GM19372 (cell line): ENCODE measurements at regions not wholly inside any gene's neighbourhood (a gene's known extent, or its start where the extent isn't known, plus 50 kb on each side); places are given as distances from the start of the nearest gene placed in this dataset.

Source experiments
- ATAC-seq: cut with Tn5 transposase; IDR thresholded peaks from one replicate; pipeline ENCODE4 v1.9.1; 2021; ENCODE audit warnings: mild to moderate bottlenecking, low read depth, moderate library complexity; ENCODE audit not compliant: unreplicated experiment

GRCh38 chr21:27586326-27586725 lies 619.4 kb upstream of the ADAMTS5 start:
- no peak for ATAC-seq

DNA sequence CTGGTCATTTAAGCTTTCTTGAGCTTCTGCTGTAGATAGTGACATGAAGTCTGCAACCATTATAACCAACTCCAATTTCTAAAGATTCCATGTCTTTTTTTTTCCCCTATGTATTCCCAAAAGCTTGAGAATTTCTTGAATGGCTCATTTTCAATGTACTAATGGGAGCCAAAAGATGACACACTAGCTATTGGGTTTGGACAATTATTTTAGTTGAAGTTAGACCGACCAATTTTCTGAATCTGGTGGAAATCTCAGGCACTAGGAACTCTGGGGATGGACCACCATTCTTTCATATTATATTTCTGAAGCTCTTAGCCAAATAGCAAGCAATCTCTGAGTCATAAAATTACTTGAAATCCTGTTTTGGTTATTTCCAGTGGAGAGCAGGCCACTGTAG lies 617.4 kb upstream of the ADAMTS5 start:
- no peak for ATAC-seq

DNA sequence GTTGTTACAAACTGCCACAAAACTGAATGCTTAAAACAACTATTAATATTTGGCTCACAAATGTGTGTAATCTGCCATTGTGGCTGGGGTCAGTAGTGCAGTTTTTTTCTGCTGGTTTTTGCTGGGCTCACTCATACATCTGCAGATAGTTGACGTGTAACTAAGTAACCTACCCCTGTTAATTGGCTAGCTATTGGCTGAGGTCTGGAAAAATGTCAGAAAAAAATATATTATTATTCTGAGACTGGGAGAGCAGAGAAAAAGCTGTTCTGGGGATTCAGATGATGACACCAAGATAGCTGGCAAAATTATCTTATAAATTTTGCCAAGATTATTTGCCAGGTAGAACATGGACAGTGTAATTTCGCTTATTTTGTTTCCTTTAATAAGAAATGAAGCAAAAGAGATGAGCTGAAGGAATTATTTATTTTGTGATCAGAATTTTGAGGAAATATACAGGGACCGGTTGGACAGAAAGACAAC lies 616.1 kb upstream of the ADAMTS5 start:
- ATAC-seq: no peak

- no peak for ATAC-seq
Measured at GRCh38 chr21:27582246-27582947, 615.5 kb upstream of the ADAMTS5 start.

- ATAC-seq: no peak
Measured at GRCh38 chr21:27581168-27581567, 614.3 kb upstream of the ADAMTS5 start.

- ATAC-seq: no peak
Measured at GRCh38 chr21:27580276-27580675, 613.4 kb upstream of the ADAMTS5 start.

GRCh38 chr21:27578741-27579265 lies 611.9 kb upstream of the ADAMTS5 start:
- no peak for ATAC-seq

DNA sequence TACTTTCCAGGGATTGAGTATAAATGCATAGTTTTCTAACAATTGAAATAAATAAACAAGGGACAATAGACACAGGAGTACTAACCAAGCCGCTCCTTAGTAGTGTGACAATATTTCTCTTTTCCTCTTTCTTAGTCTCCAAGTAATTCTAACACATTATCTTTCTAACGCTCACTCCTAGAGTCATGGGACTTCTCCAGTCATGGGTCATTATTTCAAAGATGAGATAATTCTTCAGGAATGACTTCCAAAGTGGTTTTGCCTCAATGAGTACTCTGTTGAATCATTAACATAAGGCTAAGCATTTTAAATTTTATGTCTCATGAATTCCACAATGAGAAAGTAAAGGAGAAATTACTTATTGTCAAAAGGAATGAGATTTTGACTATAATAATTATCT lies 605.8 kb upstream of the ADAMTS5 start:
- no peak for ATAC-seq

GRCh38 chr21:27571706-27572105 lies 604.8 kb upstream of the ADAMTS5 start:
- ATAC-seq: no peak

GRCh38 chr21:27570306-27570868 lies 603.5 kb upstream of the ADAMTS5 start:
- ATAC-seq: no peak

- no peak for ATAC-seq
Measured at GRCh38 chr21:27569831-27570230, 602.9 kb upstream of the ADAMTS5 start.

DNA sequence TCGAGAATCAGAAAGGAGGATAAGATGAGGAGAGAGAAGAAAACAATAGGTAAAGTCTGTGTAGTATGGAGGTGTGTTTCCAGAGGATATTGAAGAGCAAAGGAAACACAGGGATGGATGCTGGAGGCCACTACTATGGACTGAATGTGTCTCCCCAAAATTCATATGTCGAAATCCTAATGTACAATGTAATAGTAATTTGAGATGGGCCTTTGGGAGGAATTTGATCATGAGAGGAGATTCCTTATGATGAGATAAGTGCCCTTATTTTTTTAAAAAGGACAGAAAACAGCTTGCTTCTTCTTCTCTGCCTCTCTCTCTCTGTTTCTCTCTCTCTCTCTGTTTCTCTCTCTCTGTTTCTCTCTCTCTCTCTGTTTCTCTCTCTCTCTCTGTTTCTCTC lies 602.2 kb upstream of the ADAMTS5 start:
- no peak for ATAC-seq

- ATAC-seq: no peak
Measured at GRCh38 chr21:27567381-27567780, 600.5 kb upstream of the ADAMTS5 start.

GRCh38 chr21:27566521-27566920 lies 599.6 kb upstream of the ADAMTS5 start:
- no peak for ATAC-seq

GRCh38 chr21:27565364-27565763 lies 598.5 kb upstream of the ADAMTS5 start:
- ATAC-seq: no peak

GRCh38 chr21:27564684-27565301 lies 597.9 kb upstream of the ADAMTS5 start:
- no peak for ATAC-seq

DNA sequence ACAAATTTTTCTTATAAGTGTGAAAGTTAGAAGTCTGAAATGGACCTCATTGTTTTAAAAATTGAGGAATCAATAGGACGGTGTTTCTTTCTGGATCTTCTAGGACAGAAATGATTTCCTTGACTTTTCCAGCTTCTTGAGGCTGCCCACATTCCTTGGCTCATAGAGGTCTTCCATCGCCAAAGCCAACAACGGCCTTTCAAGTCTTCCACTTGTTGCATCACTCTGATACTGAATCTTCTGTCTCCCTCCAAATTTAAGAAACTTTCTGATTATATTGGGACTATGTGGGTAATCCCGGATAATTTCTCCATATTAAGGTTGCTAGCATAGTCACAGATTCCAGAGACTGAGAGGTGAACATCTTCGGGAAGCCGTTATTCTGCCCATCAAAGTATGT lies 595.4 kb upstream of the ADAMTS5 start:
- ATAC-seq: no peak

GRCh38 chr21:27561116-27561515 lies 594.2 kb upstream of the ADAMTS5 start:
- no peak for ATAC-seq

DNA sequence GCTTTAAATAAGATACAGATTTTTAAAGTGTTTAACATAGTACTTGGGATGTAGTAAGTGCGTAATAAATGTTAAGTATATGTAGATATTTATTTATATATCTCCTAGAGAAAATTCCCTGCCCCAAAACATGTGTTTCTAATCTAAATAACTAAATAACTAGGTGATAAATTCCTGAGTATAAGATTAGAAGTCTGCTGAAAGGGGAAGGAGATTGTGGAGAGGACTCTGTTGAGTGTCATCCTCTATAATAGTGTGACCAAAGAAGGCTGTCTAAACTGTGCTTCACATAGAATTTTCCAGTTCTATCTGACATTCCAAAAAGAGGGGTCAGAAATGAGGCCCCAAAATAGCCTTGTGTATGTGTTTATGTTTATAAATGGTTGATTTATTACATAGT lies 590.5 kb upstream of the ADAMTS5 start:
- ATAC-seq: no peak

DNA sequence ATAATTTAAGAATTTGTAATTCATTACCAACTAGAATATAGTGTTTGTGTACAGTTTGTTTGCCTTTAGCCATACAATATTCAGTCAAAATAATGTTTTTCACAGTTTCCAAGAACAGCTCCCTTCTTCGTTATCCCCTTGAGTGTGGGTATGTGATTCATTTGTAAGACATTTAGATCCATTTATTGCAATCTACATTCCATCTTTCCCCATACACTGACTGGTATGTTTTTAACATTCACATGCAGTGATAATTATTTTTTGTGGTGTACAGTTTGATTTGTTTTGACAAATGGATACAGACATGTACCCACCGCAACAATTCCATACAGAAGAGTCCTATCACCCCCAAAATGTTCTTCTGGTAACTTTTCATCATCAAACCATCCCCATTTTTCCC lies 589.1 kb upstream of the ADAMTS5 start:
- ATAC-seq: no peak

GRCh38 chr21:27550287-27550686 lies 583.4 kb upstream of the ADAMTS5 start:
- ATAC-seq: no peak

DNA sequence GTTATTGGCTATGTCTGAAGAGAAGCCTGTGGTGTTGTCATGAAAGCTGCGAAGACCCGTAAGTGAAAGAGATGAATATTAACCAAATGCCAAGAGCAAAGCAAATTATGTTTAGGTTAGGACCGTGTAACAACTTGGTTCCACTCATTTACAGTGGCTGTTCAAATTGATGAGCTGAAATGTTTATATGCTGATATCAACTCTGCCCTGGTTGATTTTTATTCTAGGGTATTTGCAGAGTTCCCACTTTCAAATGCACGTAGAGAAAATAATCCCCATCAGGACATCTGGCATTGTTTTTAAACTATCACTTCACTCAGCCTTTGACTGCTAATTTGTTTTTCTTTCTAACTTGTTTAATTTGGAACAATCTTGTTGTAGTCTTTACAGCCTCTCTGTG lies 581.6 kb upstream of the ADAMTS5 start:
- ATAC-seq: no peak
